KOPT-K1 (cell line): ENCODE measurements at regions not wholly inside any gene's neighbourhood (a gene's known extent, or its start where the extent isn't known, plus 50 kb on each side); places are given as distances from the start of the nearest gene placed in this dataset.
"Not testable (repeated sequence)": the region's sequence is repeated elsewhere in the genome, so short reads cannot be mapped to it uniquely, and the experiment has no call there.

Source experiments
- H3K27ac ChIP-seq: fragments of 200-600 bp; sonication (generic); 2 replicates; pipeline ENCODE4 v1.5.1; 2016; ENCODE audit warnings: antibody characterized with exemption, mild to moderate bottlenecking, low read depth, low read length; ENCODE audit not compliant: poor library complexity, severe bottlenecking
- H3K36me3 ChIP-seq: fragments of 200-600 bp; sonication (generic); 2 replicates; pipeline ENCODE4 v1.5.1; 2017; ENCODE audit warnings: antibody characterized with exemption, mild to moderate bottlenecking, low read length, moderate library complexity; ENCODE audit not compliant: insufficient read depth
- H3K9me3 ChIP-seq: fragments of 200-600 bp; sonication (generic); 2 replicates; pipeline ENCODE4 v1.5.1; 2017; ENCODE audit warnings: antibody characterized with exemption, low read length, mild to moderate bottlenecking; ENCODE audit not compliant: insufficient read depth, poor library complexity, severe bottlenecking

- Histone ChIP-seq H3K9me3 (no peaks in the 10 kb centered on the region), H3K27ac (no peak overlapping the region), H3K36me3 (no peaks in the 10 kb centered on the region)
Measured at GRCh38 chr3:29168081-29168480, 112.8 kb upstream of the RBMS3 start.

GRCh38 chr3:29168696-29169095 lies 112.2 kb upstream of the RBMS3 start:
- Histone ChIP-seq H3K27ac (no peak overlapping the region), H3K36me3 (no peaks in the 10 kb centered on the region), H3K9me3 (no peaks in the 10 kb centered on the region)

DNA sequence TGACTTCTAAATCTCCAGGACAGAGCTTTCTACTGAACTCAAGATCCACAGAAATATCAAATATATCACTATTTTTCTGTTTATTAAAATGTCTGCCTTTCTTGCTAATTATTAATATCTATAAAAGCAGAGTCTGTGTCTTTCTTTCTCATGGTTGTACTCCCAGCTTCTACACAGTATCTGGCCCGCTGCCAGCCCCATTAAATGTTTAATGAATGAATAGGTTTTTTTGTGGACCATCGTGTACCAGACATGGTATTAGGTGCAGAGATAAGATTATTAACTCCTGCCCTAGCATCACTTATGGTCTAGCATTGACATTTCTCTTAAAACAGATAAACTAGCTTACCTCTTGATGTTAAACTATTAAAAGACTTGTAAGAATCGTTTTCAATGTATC lies 111.4 kb upstream of the RBMS3 start:
- no peaks in the 10 kb centered on the region for H3K9me3 ChIP-seq
- no peaks in the 10 kb centered on the region for H3K36me3 ChIP-seq
- no peak overlapping the region for H3K27ac ChIP-seq

- Histone ChIP-seq H3K27ac (no peak overlapping the region), H3K36me3 (no peaks in the 10 kb centered on the region), H3K9me3 (no peaks in the 10 kb centered on the region)
Measured at GRCh38 chr3:29171043-29171990, 109.6 kb upstream of the RBMS3 start.

- Histone ChIP-seq H3K36me3 (no peaks in the 10 kb centered on the region), H3K27ac (no peak overlapping the region), H3K9me3 (no peaks in the 10 kb centered on the region)
Measured at GRCh38 chr3:29176501-29176900, 104.4 kb upstream of the RBMS3 start.

GRCh38 chr3:29178809-29179793 lies 101.8 kb upstream of the RBMS3 start:
- H3K36me3 ChIP-seq: no peaks in the 10 kb centered on the region
- no peak overlapping the region for H3K27ac ChIP-seq
- H3K9me3 ChIP-seq: no peaks in the 10 kb centered on the region

- Histone ChIP-seq H3K27ac (no peak overlapping the region), H3K9me3 (no peaks in the 10 kb centered on the region), H3K36me3 (no peaks in the 10 kb centered on the region)
Measured at GRCh38 chr3:29181149-29181780, 99.6 kb upstream of the RBMS3 start.

DNA sequence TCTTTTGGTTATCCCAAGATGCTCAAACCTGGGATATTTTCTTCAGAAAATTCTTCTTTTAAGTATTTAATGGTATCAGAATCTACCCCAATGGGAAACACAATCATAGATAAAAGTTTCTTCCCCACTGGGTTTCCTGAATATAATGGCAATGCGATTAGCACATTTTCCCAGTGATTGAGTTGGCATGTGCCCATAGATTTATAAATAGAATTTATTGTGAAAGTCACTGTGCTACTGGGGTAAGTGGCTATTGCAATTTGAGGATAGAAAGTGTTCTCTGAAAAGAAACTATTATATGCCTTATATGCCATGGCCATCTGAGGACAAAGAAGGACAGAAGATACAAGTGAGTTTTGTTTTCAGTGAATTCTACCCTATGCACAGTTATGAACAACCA lies 99.0 kb upstream of the RBMS3 start:
- Histone ChIP-seq H3K36me3 (no peaks in the 10 kb centered on the region), H3K9me3 (no peaks in the 10 kb centered on the region)

DNA sequence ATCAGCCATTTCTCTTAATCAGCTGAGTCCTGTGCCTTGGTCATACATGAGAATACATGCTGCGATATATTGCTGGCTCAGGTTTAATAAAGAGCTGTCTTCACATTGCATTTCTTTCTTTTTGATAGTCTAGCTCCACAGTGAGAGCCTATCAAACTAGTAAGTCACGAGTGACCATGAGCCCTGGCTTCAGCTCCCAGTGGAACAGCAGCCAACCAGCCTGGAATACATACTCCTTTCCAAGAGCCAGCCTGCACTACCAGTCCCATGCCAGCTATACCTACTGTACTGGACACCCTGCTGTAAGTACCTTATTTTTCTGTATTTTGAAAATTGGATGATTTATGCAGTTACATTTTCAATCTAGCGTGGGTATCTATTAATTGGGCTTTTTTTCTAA lies 98.0 kb upstream of the RBMS3 start:
- H3K9me3 ChIP-seq, H3K27ac ChIP-seq: not testable (repeated sequence)

More for the DNA sequence above, 99.0 kb upstream of the RBMS3 start:
- no peak overlapping the region for H3K27ac ChIP-seq

DNA sequence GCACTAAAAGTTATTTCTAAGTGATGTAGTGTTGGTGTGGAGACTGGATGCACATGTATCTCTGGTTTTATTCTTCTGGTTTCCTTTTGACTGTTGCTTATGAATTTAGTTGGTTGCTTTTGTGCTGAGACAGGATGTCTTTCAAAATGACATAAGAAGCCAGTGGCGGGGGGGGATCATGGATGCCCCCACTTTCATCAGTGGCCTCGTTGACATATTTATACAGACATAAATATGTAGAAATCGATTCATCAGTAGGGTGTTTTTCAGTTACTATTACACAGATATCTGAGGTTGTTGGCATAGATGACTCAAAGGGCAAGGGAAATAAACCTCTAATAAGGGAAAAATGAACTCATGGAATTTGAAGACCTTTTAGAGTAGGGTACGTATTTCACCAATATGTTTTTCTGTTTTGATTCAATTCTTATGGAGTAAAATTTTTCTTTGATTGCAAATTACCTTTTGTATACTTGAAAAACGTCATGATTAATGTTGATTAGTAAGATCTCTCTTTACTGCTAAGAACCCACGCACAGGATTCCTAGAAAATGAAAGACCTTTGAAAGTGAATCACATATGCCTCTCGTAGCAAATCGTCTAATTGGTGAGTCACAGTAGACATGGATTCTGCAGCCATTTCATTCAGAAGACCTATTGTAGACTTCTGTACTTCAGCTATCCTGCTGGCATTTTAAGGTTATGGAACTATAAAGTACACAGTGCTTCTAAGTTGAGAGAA lies 97.4 kb upstream of the RBMS3 start:
- Histone ChIP-seq H3K9me3 (no peaks in the 10 kb centered on the region), H3K36me3 (no peaks in the 10 kb centered on the region), H3K27ac (no peak overlapping the region)

More for the DNA sequence above, 98.0 kb upstream of the RBMS3 start:
- H3K36me3 ChIP-seq: not testable (repeated sequence)

DNA sequence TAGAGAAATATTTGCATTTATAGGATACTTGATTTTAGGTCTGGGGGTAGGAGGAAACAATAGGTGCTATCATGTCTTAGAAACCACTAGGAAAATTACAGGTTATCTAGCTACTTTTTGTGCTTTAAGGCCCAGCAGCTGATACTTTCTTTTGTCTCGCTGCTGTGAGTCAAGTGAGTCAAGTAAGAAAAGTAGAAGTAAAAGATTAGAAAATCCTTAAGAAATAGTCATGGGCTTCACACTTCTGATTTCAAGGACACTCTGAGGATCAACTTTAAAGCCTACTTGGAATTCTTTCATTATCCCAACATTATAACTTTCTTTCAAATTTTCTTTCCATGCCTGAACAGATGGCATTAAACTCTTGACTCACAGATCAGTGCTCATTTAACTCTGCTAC lies 95.2 kb upstream of the RBMS3 start:
- H3K9me3 ChIP-seq: no peaks in the 10 kb centered on the region
- H3K27ac ChIP-seq: no peak overlapping the region
- no peaks in the 10 kb centered on the region for H3K36me3 ChIP-seq

GRCh38 chr3:29186131-29186599 lies 94.7 kb upstream of the RBMS3 start:
- Histone ChIP-seq H3K27ac (no peak overlapping the region), H3K36me3 (no peaks in the 10 kb centered on the region), H3K9me3 (no peaks in the 10 kb centered on the region)

DNA sequence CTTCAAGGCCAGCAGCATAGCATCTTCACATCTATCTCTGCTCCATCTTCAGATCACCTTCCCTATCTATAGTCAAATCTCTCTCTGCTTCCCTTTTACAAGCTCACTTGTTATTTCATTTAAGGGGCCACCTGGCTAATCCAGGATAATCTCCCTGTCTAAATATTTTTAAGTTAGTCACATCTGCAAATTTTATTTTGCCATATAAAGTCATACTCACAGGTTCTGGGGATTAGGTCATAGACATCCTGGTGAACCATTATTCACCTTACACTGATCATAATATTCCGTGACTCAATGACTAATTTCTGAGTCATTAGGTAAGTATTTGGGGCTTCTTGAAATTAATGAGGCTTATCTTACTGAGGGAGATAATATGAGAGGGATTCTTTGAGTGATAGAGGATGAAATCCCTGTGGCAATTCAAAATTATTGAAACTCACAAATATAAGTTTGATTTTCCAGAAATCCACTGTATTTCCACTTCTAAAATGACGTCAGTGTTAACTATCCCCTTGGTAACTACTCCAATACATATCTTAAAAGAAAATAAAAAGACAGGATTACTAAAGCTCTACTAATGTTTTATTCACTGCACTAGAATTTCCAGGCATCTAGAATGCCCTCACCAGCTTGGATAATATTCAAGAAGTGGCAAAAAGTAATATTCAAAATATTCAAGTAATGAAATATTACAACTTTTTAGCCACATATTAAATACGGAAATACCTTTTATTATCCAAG lies 93.7 kb upstream of the RBMS3 start:
- no peak overlapping the region for H3K27ac ChIP-seq
- H3K36me3 ChIP-seq: no peaks in the 10 kb centered on the region
- H3K9me3 ChIP-seq: no peaks in the 10 kb centered on the region

DNA sequence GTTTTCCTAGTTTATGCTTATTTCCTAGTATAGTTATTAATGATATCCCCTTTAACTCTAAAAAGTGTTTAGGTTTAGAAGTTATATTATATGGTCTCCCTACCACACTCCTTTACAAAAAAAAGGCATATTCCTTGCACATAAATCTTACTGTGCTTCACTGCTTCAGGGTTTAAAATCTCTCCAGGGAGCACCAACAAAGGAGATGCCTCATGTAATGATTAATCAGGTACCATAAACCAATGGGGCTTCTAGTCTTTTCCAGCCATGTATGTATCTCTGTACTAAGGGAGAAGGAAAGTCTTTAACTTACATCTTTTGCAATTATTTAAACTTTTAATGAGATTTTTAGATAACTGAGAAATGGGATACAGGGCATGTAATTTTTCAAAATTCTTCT lies 91.5 kb upstream of the RBMS3 start:
- Histone ChIP-seq H3K9me3 (no peaks in the 10 kb centered on the region), H3K27ac (no peak overlapping the region), H3K36me3 (no peaks in the 10 kb centered on the region)
